IMR-90 (cell line): ENCODE measurements at regions not wholly inside any gene's neighbourhood (a gene's known extent, or its start where the extent isn't known, plus 50 kb on each side); places are given as distances from the start of the nearest gene placed in this dataset.

Experiments used
- ATAC-seq: fragments of 200-7000 bp; cut with Tn5 transposase; 2 replicates; pipeline ENCODE4 v1.9.1; 2020; ENCODE audit warnings: low read depth, mild to moderate bottlenecking, moderate library complexity
- BruUV-seq: library from RNA; stranded (reverse); fragments of 400-500 nt; replicated peaks from 2 replicates; lab custom pipeline; 2021; lab: Mats Ljungman, UMichigan
- CTCF ChIA-PET: fragments of 300-600 bp; formaldehyde crosslinking; extraction: SDS; loops from one replicate; lab custom pipeline; 2021; ENCODE audit warnings: antibody characterized with exemption; lab: Yijun Ruan, JAX
- POLR2A ChIA-PET: fragments of 300-600 bp; sonication (Branson Sonifier 250); formaldehyde crosslinking; loops from one replicate; lab custom pipeline; 2022; ENCODE audit warnings: antibody characterized with exemption; ENCODE audit not compliant: unreplicated experiment; lab: Charles Lee
- DNase-seq: peaks from one replicate; pipeline ENCODE4 v3.0.0; 2013
- H2AFZ ChIP-seq: replicated peaks from 2 replicates; pipeline ENCODE3; 2013; ENCODE audit warnings: low read length, mild to moderate bottlenecking; ENCODE audit not compliant: poor library complexity
- H2AK5ac ChIP-seq: 2 replicates; pipeline ENCODE4 v1.6.1; 2013; ENCODE audit warnings: low read depth, low read length, inconsistent platforms
- H2AK9ac ChIP-seq: replicated peaks from 2 replicates; pipeline ENCODE3; 2013; ENCODE audit warnings: mild to moderate bottlenecking, low read depth, low read length, moderate library complexity; ENCODE audit not compliant: poor library complexity
- H2BK120ac ChIP-seq: 2 replicates; pipeline ENCODE4 v1.6.1; 2013; ENCODE audit warnings: low read depth, low read length, inconsistent platforms
- H2BK15ac ChIP-seq: 3 replicates; pipeline ENCODE4 v1.6.1; 2013; ENCODE audit warnings: low read depth, low read length, inconsistent platforms
- H2BK20ac ChIP-seq: 2 replicates; pipeline ENCODE4 v1.6.1; 2013; ENCODE audit warnings: low read depth, mild to moderate bottlenecking, inconsistent platforms, low read length, moderate library complexity
- H2BK5ac ChIP-seq: 2 replicates; pipeline ENCODE4 v1.6.1; 2013; ENCODE audit warnings: mild to moderate bottlenecking, low read depth, low read length, inconsistent platforms; ENCODE audit not compliant: poor library complexity, severe bottlenecking
- H3K14ac ChIP-seq: replicated peaks from 2 replicates; pipeline ENCODE4 v1.6.1; 2013; ENCODE audit warnings: low read depth, low read length, inconsistent platforms
- H3K18ac ChIP-seq: 2 replicates; pipeline ENCODE4 v1.6.1; 2013; ENCODE audit warnings: low read depth, low read length, control low read depth
- H3K23ac ChIP-seq: 2 replicates; pipeline ENCODE4 v1.6.1; 2013; ENCODE audit warnings: low read depth, low read length, inconsistent platforms
- H3K27ac ChIP-seq: 2 replicates; pipeline ENCODE4 v1.5.1; 2013; ENCODE audit warnings: mild to moderate bottlenecking, control low read depth, low read length; ENCODE audit not compliant: insufficient read depth
- H3K27me3 ChIP-seq: 2 replicates; pipeline ENCODE4 v1.6.1; 2013; ENCODE audit warnings: low read length; ENCODE audit not compliant: control insufficient read depth, insufficient read depth
- H3K36me3 ChIP-seq: 2 replicates; pipeline ENCODE4 v1.6.1; 2013; ENCODE audit warnings: low read length, mixed read lengths; ENCODE audit not compliant: control insufficient read depth, insufficient read depth
- H3K4ac ChIP-seq: 2 replicates; pipeline ENCODE4 v1.6.1; 2013; ENCODE audit warnings: low read depth, low read length, inconsistent platforms
- H3K4me1 ChIP-seq: 2 replicates; pipeline ENCODE4 v1.6.1; 2013; ENCODE audit warnings: low read length, mixed read lengths; ENCODE audit not compliant: control insufficient read depth, insufficient read depth
- H3K4me2 ChIP-seq: 2 replicates; pipeline ENCODE4 v1.6.1; 2013; ENCODE audit warnings: low read depth, mild to moderate bottlenecking, control low read depth, low read length, moderate library complexity
- H3K4me3 ChIP-seq: 2 replicates; pipeline ENCODE4 v1.5.1; 2013; ENCODE audit warnings: low read depth, mild to moderate bottlenecking, control low read depth, low read length, moderate library complexity; ENCODE audit not compliant: insufficient read depth
- H3K56ac ChIP-seq: 2 replicates; pipeline ENCODE4 v1.6.1; 2013; ENCODE audit warnings: low read length, inconsistent platforms; ENCODE audit not compliant: insufficient read depth; ENCODE audit errors: extremely low read depth
- H3K79me1 ChIP-seq, 2 experiments: 2 replicates each; pipeline ENCODE4 v1.6.1; 2013; ENCODE audit warnings: low read length in 2 of 2, inconsistent platforms in 1 of 2, low read depth in 1 of 2
- H3K9ac ChIP-seq: 2 replicates; pipeline ENCODE4 v1.6.1; 2013; ENCODE audit warnings: low read depth, low read length, control low read depth
- H3K9me1 ChIP-seq: 2 replicates; pipeline ENCODE4 v1.6.1; 2013; ENCODE audit warnings: low read length, inconsistent platforms; ENCODE audit not compliant: insufficient read depth
- H3K9me3 ChIP-seq: 2 replicates; pipeline ENCODE4 v1.6.1; 2013; ENCODE audit warnings: low read length; ENCODE audit not compliant: control insufficient read depth, insufficient read depth
- H4K20me1 ChIP-seq: 2 replicates; pipeline ENCODE4 v1.6.1; 2013; ENCODE audit warnings: low read length, inconsistent platforms; ENCODE audit not compliant: insufficient read depth
- H4K5ac ChIP-seq: 2 replicates; pipeline ENCODE4 v1.6.1; 2013; ENCODE audit warnings: mild to moderate bottlenecking, low read depth, low read length, control low read depth
- H4K8ac ChIP-seq, 2 experiments: 2 replicates each; pipeline ENCODE4 v1.6.1; 2013; ENCODE audit warnings: low read depth in 2 of 2, low read length in 2 of 2, control low read depth in 1 of 2, inconsistent platforms in 1 of 2
- H4K91ac ChIP-seq: 2 replicates; pipeline ENCODE4 v1.6.1; 2013; ENCODE audit warnings: low read depth, low read length, inconsistent platforms; ENCODE audit not compliant: insufficient read depth
- BHLHE40 ChIP-seq: fragments of 150-350 bp; IDR thresholded peaks from 2 replicates; pipeline ENCODE4 v1.6.1; 2016; ENCODE audit warnings: mild to moderate bottlenecking, low read depth, low read length
- CHD1 ChIP-seq: IDR thresholded peaks from 2 replicates; pipeline ENCODE4 v1.6.1; 2012; ENCODE audit warnings: low read depth, low read length, improper control_type of control experiment
- ELK1 ChIP-seq: fragments of 150-350 bp; IDR thresholded peaks from 2 replicates; pipeline ENCODE4 v1.6.1; 2016; ENCODE audit warnings: low read depth, mild to moderate bottlenecking, low read length, moderate library complexity, borderline replicate concordance
- MAFK ChIP-seq: IDR thresholded peaks from 2 replicates; pipeline ENCODE4 v1.6.1; 2012; ENCODE audit warnings: low read depth, low read length, improper control_type of control experiment
- MXI1 ChIP-seq: IDR thresholded peaks from 2 replicates; pipeline ENCODE4 v1.6.1; 2012; ENCODE audit warnings: low read depth, mild to moderate bottlenecking, low read length, moderate library complexity, borderline replicate concordance
- NFE2L2 ChIP-seq: fragments of 150-350 bp; IDR thresholded peaks from 2 replicates; pipeline ENCODE4 v1.6.1; 2016; ENCODE audit warnings: low read depth, mild to moderate bottlenecking, low read length
- RAD21 ChIP-seq: IDR thresholded peaks from 2 replicates; pipeline ENCODE4 v1.6.1; 2012; ENCODE audit warnings: low read length, improper control_type of control experiment
- RCOR1 ChIP-seq: IDR thresholded peaks from 2 replicates; pipeline ENCODE4 v1.6.1; 2012; ENCODE audit warnings: mild to moderate bottlenecking, low read length, improper control_type of control experiment; ENCODE audit not compliant: insufficient replicate concordance
- SMC3 ChIP-seq: fragments of 150-350 bp; IDR thresholded peaks from 2 replicates; pipeline ENCODE4 v1.6.1; 2016; ENCODE audit warnings: low read depth, mild to moderate bottlenecking, antibody characterized with exemption, low read length, moderate library complexity
- WGBS, 2 experiments: methylation state at CpG; one replicate each; pipeline versions ENCODE4 v1.1.5 to v1.1.7; 2013; ENCODE audit warnings: missing lambda C conversion rate in 2 of 2; ENCODE audit not compliant: insufficient read length in 1 of 2; ENCODE audit errors: extremely low coverage in 2 of 2; 5-methylcytosine and 5-hydroxymethylcytosine counted together
- dilution Hi-C: fragments of 300-500 bp; cut with HindIII; formaldehyde crosslinking; loops from one replicate; pipeline ENCODE4 v1.14.3; 2018; ENCODE audit warnings: low sequenced_read_pairs; ENCODE audit not compliant: unreplicated experiment
- in situ Hi-C: fragments of 300-500 bp; cut with MboI; formaldehyde crosslinking; loops from 3 replicates; pipeline ENCODE4 v1.14.3; 2019; ENCODE audit warnings: low sequenced_read_pairs, inconsistent platforms, mixed read lengths
- intact Hi-C: fragments of 100-400 bp; cut with micrococcal nuclease; formaldehyde crosslinking; loops from 2 replicates; pipeline ENCODE4 v1.10.0; 2022

DNA sequence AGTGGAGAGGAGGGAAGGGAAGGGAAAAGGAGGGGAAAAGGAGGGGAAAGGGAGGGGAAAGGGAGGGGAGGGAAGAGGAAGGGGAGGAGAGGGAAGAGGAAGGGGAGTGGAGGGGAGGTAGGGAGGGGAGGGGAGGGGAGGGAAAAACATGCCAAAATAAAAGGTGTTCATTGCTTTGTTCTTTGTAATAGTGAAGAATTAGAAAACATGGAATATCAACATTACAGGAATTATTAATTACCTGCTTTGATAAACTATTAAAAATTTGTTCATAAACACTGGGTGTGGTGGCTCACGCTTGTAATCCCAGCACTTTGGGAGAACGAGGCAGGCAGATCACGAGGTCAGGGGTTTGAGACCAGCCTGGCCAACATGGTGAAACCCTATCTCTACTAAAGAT lies 579.2 kb downstream of the MED13L start:
- Histone ChIP-seq H3K56ac (no peak overlapping the region), H4K8ac (no peak overlapping the region), H3K14ac (no peak overlapping the region), H3K4me1 (no peaks in the 10 kb centered on the region), H4K91ac (no peak overlapping the region), H3K9ac (no peak overlapping the region), H2BK15ac (no peak overlapping the region), H3K9me1 (no peaks in the 10 kb centered on the region), H3K9me3 (no peaks in the 10 kb centered on the region), H2AK5ac (no peak overlapping the region), H3K27me3 (peaks cover 2% of the 10 kb centered on the region; the same call in 1 of the 2 replicates), H2BK5ac (no peak overlapping the region), H2AK9ac (no peak overlapping the region), H3K23ac (no peak overlapping the region), H3K4me2 (no peak overlapping the region), H3K4ac (no peak overlapping the region), H2AFZ (no peak overlapping the region), H3K4me3 (no peak overlapping the region), H2BK120ac (no peak overlapping the region), H2BK20ac (no peak overlapping the region), H3K27ac (no peak overlapping the region), H3K18ac (no peak overlapping the region), H4K5ac (no peak overlapping the region), H3K36me3 (no peaks in the 10 kb centered on the region), H3K79me1 (no peaks in the 10 kb centered on the region), H4K20me1 (no peaks in the 10 kb centered on the region)
- dilution Hi-C loops, result no loop called here
- DNase-seq, result no peak
- WGBS, 2 experiments, result no CpG with 5 or more reads among the region's 3 CpGs
- TF ChIP-seq CHD1 (no peak), MAFK (no peak), BHLHE40 (no peak), MXI1 (no peak), ELK1 (no peak), RCOR1 (no peak), NFE2L2 (no peak), RAD21 (no peak), SMC3 (no peak)
- ChIA-PET CTCF (interaction anchor here (0.5 kb wide), 1 partner anchor 660 kb away, joined by 4 read pairs; no protein-coding TSS in a partner anchor), POLR2A (no interaction called here)
- no peak for ATAC-seq
- BruUV-seq, result no TSS peak
- in situ Hi-C loops, result no loop called here
- intact Hi-C loops, result no loop called here
